Fibroblast of lung (primary cell): ENCODE measurements at regions not wholly inside any gene's neighbourhood (a gene's known extent, or its start where the extent isn't known, plus 50 kb on each side); places are given as distances from the start of the nearest gene placed in this dataset.

Experiments used
- CTCF ChIP-seq, 2 donors: IDR thresholded peaks in 1 of 2; conservative IDR thresholded peaks in 1 of 2; 1 replicate in 1 of 2; 2 replicates in 1 of 2; pipeline ENCODE4 v1.5.1; 2011 to 2012; ENCODE audit warnings: low read length in 2 of 2, control low read depth in 1 of 2, inconsistent platforms in 1 of 2, low read depth in 1 of 2, mild to moderate bottlenecking in 1 of 2
- EZH2 ChIP-seq: IDR thresholded peaks from 2 replicates; pipeline ENCODE4 v1.5.1; 2012; ENCODE audit warnings: low read length, control low read depth, mild to moderate bottlenecking; ENCODE audit errors: missing control alignments

GRCh38 chr6:132954936-132955335, 140.6 kb downstream of the RPS12 start:
- no peak for TF ChIP-seq CTCF (conservative IDR thresholded peaks at IDR 0.05 in 1 of 2, IDR thresholded peaks at IDR 0.05 in 1 of 2; ENCODE audit: low read depth in 1 of 2, low read length in 2 of 2)
- no peak for TF ChIP-seq EZH2
